NCI-H1092 (cell line): ENCODE measurements at regions not wholly inside any gene's neighbourhood (a gene's known extent, or its start where the extent isn't known, plus 50 kb on each side); places are given as distances from the start of the nearest gene placed in this dataset.
"Not testable (repeated sequence)": the region's sequence is repeated elsewhere in the genome, so short reads cannot be mapped to it uniquely, and the experiment has no call there.

ENCODE experiments used
- DNase-seq: peaks from one replicate; lab custom pipeline; 2025; lab: John Stamatoyannopoulos, UW

GRCh38 chr16:13336907-13337881, 435.8 kb downstream of the SHISA9 start:
- DNase-seq: not testable (repeated sequence)

- DNase-seq: no peak
These were observed 436.6 kb downstream of the SHISA9 start for GRCh38 chr16:13338044-13338443.

- no peak for DNase-seq
These were observed 441.3 kb downstream of the SHISA9 start for GRCh38 chr16:13342675-13343074.

GRCh38 chr16:13344001-13344400, 442.6 kb downstream of the SHISA9 start:
- no peak for DNase-seq

DNA sequence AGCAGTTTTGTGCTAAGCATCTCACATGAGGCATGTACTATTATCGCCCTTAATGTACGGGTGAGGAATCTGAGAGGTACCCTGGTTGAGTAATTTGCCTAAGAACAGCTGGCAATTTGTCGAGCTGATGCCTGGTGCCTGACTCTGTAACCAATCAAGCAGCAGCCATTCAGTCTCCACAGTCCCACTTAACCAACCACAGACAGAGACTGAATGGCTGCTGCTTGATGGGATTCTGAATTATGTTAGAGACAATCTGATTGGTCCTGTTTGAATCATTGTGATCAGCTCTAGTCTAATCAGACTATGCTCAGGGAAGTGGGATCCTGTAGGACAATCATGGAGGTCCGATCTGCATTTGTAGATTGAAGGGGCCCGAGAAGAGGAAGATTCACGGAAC, 447.0 kb downstream of the SHISA9 start:
- DNase-seq: no peak

- DNase-seq: no peak
These were observed 448.6 kb downstream of the SHISA9 start for GRCh38 chr16:13350000-13350399.

DNA sequence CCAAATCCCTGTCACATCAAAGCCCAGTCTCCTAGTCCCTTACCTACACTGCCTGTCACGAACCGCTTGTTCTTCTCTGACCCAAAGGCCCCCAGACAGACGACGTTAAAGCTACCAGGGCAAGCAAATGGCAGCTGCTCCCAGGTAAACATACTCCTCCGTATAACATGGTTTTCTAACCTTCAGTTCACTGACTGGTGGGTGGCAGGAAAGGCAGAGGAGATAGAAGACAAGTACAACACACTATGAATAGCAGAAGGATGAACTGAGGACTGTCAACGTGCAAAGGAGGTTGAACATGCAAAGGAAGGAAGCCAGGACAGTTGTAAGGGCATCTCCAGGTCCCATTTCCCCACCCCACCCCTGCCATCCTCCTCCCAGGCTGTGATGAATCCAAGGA, 449.8 kb downstream of the SHISA9 start:
- no peak for DNase-seq

- DNase-seq: peak; percentile 36
These were observed 450.3 kb downstream of the SHISA9 start for GRCh38 chr16:13351601-13352217.

GRCh38 chr16:13352796-13353195, 451.4 kb downstream of the SHISA9 start:
- not testable (repeated sequence) for DNase-seq

DNA sequence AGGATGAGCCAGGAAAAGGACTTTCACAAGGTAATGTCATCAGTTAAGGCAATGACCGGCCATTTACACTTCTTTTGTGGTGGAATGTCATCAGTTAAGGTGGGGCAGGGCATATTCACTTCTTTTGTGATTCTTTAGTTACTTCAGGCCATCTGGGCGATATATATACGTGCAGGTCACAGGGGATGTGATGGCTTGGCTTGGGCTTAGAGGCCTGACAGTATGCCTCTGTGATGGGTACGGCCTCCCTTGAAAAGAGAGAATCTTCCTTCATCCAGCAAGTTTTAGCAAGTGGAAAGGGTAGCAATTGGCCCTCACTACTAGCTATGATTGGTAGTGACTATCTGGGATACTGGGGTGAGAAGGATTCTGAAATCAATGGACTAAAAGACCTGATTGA, 456.4 kb downstream of the SHISA9 start:
- not testable (repeated sequence) for DNase-seq

DNA sequence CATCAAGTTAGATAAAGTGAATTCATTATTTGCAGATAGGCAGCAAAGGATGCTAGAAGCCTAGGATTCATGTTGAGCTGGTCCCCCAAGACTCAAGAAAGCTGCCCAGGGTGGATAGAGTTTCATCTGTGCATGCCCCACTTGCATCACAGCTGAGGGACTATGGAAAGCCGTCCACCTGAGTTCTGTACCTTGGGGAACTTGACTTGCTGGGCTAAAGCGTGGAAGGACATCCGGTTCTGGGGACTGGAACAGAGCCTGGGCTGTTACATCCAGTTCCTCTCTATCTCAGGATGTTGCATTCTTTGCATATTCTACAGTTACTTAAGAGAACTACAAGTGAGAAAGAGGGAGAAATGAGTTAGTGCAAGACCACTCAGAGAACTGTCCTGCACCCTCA, 458.4 kb downstream of the SHISA9 start:
- DNase-seq: no peak

GRCh38 chr16:13372421-13372820, 471.0 kb downstream of the SHISA9 start:
- DNase-seq: no peak

GRCh38 chr16:13376174-13376573, 474.8 kb downstream of the SHISA9 start:
- no peak for DNase-seq

DNA sequence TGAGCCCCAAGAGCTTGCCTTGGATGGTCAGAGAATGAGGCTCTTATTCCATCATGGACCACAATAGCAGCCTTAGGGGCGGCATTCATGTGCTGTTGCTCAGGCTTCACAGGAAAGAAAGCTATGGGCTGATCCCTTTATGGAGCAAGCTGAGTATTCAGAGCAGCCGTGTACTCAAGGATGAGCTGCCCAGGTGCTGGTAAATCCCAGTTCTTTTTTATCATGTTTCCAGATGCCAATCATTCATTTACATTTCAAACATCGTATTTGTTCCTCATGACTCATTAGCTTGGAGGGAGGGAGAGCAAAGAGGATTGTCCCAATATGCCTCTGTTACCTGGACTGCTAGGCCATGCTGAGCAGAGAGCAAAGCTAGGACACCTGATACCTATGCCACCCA, 475.7 kb downstream of the SHISA9 start:
- DNase-seq: no peak

- DNase-seq: no peak
These were observed 476.8 kb downstream of the SHISA9 start for GRCh38 chr16:13378151-13378550.

GRCh38 chr16:13379266-13379665, 477.9 kb downstream of the SHISA9 start:
- no peak for DNase-seq

DNA sequence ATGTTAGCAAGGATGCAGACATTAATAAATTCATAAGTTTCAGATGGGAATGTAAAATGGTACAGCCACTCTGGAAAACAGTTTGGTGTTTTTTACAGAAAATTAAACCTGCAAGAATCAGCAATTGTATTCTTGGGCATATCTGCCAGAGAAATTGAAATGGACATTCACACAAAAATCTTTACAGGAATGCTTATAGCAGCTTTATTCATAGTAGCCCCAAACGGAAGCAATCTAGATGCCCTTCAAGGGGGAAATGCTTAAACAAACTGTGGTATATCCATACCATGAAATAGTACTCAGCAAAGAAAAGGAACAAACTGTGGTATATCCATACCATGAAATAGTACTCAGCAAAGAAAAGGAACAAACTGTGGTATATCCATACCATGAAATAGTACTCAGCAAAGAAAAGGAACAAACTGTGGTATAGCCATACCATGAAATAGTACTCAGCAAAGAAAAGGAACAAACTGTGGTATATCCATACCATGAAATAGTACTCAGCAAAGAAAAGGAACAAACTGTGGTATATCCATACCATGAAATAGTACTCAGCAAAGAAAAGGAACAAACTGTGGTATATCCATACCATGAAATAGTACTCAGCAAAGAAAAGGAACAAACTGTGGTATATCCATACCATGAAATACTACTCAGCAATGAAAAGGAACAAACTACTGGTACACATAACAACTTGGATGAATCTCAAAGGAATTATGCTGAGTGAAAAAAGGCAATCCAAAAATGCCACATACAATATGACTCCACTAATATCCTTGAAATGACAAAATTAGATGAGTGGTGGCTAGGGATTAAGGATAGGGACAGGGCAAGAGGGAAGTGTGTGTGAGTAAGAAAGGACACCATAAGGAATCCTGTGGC, 484.0 kb downstream of the SHISA9 start:
- not testable (repeated sequence) for DNase-seq

DNA sequence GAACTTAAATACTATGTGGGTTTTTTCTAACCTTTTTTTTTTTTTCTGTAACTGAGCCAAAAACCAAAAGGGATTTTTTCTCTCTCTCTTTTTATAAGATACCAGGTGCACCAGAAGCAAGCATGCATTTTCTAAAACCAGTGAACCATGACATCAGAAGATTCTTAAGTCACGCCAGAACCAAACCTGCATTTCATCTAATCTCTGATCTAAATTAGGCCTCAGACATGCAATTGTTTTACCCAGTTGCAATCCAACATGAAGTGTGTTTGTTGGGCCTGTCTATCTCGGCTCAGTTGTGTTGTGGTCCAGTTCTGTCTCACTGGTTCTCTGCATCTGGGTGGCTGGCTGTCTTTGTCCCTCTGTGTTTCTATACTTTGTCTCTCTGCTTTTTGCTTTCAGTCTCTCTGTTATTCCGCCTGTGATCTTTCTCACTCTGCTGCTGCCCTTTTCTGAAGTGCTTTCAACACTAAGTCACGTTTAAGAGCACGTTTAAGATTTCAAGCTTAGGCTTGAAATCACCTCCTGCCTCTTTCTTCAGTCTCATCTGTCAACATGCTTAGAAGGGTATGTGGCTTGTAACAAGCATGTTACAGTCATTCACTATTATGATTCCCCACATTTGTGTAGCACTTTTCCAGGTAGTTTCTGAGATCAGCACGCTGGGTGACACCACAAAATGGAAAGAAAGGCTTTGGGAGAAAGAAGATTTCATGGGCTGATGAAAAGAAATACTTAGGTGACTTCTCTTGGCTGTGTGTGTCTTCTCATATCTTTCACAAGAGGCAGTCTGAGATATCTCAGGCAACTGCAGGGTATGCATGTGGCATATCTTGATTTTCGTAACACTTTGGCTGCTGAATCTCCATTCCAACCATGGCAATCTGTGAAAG, 488.9 kb downstream of the SHISA9 start:
- DNase-seq: no peak

DNA sequence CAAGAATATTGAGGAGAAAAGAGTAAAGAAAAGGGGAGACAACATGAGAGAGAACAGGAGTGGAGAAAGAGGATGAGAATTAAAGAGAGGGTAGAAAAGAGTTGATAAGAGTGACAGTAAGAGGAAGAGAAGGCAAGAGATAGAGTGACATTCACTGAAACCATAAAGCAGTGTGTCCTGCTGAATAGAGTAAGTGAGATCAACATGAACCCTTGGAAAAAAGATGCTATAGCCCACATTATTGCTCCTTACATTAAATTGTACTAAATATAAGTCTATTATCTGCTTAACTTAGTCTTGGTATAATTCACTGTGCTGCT, 489.5 kb downstream of the SHISA9 start:
- no peak for DNase-seq

DNA sequence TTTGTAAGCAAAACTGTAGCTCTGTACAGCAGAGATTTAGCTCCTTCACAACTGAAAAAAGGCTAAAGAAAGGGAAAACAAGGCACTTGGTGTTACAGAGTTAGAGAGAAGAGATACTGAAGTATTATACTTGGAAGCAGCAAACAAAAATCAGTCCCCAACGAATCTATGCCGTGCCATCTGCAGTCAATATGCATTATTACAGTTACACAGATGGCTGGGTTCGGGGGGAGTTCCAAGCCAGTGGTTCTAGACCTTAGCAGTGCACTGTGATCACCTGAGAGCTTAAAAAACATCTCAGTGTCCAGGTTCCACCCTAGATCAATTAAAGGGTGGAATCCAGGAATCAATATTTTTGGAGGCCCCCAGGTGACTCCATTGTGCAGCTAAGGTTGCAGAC, 489.9 kb downstream of the SHISA9 start:
- no peak for DNase-seq

DNA sequence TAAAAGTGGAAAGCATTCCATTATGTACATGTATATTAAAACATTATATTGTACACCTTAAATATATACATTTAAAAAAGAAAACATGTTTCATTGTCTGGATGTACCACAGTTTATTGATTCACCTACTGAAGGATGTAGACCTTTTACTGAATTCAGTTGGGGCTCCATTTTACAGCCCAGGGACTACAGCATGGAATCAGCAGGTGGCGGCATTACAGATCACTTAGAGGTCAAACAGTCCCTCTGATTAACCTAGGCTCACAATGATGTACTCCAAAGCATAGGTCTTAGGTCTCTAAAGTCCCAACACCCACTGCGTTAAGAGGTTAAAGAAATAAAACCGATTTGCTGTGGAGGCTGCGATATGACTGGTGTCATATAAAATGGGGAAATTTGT, 490.9 kb downstream of the SHISA9 start:
- DNase-seq: no peak
